Upper lobe of left lung (tissue), 6 donors: ENCODE measurements at regions not wholly inside any gene's neighbourhood (a gene's known extent, or its start where the extent isn't known, plus 50 kb on each side); places are given as distances from the start of the nearest gene placed in this dataset.
A peak's percentile ranks its signal among the peaks of the same experiment; 100 is the strongest.

Experiments
- ATAC-seq, 2 donors: fragments of 200-7000 bp; cut with Tn5 transposase; one replicate each; pipeline ENCODE4 v1.9.1; 2022; ENCODE audit warnings: mild to moderate bottlenecking in 2 of 2, moderate library complexity in 2 of 2; ENCODE audit not compliant: low FRiP score in 2 of 2
- DNase-seq, 2 donors: peaks; one replicate each; pipeline ENCODE4 v3.0.0-alpha.2; 2019 to 2020
- H3K27ac ChIP-seq, 4 donors: fragments of 200-600 bp; sonication (generic); one replicate each; pipeline ENCODE4 v1.5.1; 2016 to 2019
- H3K27me3 ChIP-seq, 4 donors: fragments of 200-600 bp; sonication (generic); one replicate each; pipeline ENCODE4 v1.5.1; 2017 to 2019
- H3K36me3 ChIP-seq, 4 donors: fragments of 200-600 bp; sonication (generic); one replicate each; pipeline ENCODE4 v1.5.1; 2016 to 2019
- H3K4me1 ChIP-seq, 4 donors: fragments of 200-600 bp; sonication (generic); one replicate each; pipeline ENCODE4 v1.5.1; 2018 to 2019
- H3K4me3 ChIP-seq, 4 donors: fragments of 200-600 bp; sonication (generic); one replicate each; pipeline ENCODE4 v1.5.1; 2017 to 2019; ENCODE audit warnings: mild to moderate bottlenecking in 2 of 4, moderate library complexity in 1 of 4
- H3K9me3 ChIP-seq, 4 donors: fragments of 200-600 bp; sonication (generic); one replicate each; pipeline ENCODE4 v1.5.1; 2018 to 2019
- EP300 ChIP-seq, 4 donors: sonication (generic); formaldehyde crosslinking; IDR thresholded peaks; one replicate each; pipeline ENCODE4 v1.5.1; 2017; ENCODE audit warnings: antibody characterized with exemption in 4 of 4, control low read depth in 2 of 4
- POLR2A ChIP-seq, 4 donors: fragments of 450-650 bp; IDR thresholded peaks; one replicate each; pipeline ENCODE4 v1.5.1; 2016 to 2017; ENCODE audit warnings: antibody characterized with exemption in 4 of 4, mild to moderate bottlenecking in 2 of 4
- POLR2AphosphoS5 ChIP-seq, 2 donors: sonication (generic); formaldehyde crosslinking; IDR thresholded peaks; one replicate each; pipeline ENCODE4 v1.5.1; 2017; ENCODE audit warnings: antibody characterized with exemption in 2 of 2
- WGBS, 2 donors: methylation state at CpG; one replicate each; pipeline ENCODE4 v1.1.5; 2017 to 2018; 5-methylcytosine and 5-hydroxymethylcytosine counted together
- TF ChIP-seq, protein P1 (sequence below), 6 experiments: fragments of 450-650 bp in 4 of 6; fragments of 200-600 bp in 2 of 6; sonication (generic) in 2 of 6; IDR thresholded peaks; one replicate each; pipeline ENCODE4 v1.5.1; 2016 to 2019; ENCODE audit warnings: antibody characterized with exemption in 6 of 6
- donor health status: DM: no; HTN: no; CAD: no; lungs with moderate emphysema.
- donor health status: DM: no; HTN: yes; CAD: no; lungs with severe emphysema.

DNA sequence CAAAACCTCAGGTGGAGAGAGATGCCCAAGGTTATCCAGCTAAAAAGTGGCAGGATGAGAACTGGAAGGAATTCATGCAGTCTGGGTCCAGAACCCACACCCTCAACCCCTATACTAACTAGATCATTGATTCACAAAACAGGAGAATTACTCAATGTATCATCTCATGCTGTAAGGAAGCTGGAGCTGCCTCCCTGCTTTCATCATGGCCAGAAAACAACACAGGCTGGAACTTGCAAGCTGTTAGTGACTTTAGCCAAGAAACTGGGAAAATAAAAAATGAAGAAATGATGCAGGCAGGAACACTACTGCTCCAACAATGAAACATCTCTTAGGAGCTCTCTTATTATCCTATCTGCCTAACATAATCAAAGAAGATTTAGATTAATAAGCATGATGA, 619.8 kb upstream of the CELF2 start:
- ATAC-seq, result no peak

DNA sequence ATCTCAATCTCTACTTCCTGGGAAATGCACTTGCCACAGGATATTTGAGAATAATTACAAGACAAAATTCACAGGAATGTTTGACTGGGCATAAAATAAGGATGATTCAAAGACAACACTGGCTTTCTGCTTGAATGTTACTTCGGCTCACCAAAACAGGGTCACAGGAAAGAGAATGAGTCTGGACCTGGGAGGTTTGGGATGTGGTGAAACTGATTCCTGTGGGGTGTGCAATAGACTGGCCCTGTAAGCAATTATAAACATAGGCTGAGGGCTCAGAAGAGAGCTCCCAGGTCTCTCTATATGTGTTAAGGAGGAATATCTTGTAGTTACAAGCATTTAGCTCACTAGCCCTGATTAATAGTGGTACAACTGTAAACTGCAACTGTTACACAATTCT, 613.9 kb upstream of the CELF2 start:
- Histone ChIP-seq H3K4me3 (no peak overlapping the region), H3K36me3 (no peaks in the 10 kb centered on the region), H3K27me3 (no peaks in the 10 kb centered on the region), H3K9me3 (no peaks in the 10 kb centered on the region), H3K27ac (no peak overlapping the region), H3K4me1 (no peaks in the 10 kb centered on the region)
- no peak for DNase-seq
- TF ChIP-seq, protein P1, sequence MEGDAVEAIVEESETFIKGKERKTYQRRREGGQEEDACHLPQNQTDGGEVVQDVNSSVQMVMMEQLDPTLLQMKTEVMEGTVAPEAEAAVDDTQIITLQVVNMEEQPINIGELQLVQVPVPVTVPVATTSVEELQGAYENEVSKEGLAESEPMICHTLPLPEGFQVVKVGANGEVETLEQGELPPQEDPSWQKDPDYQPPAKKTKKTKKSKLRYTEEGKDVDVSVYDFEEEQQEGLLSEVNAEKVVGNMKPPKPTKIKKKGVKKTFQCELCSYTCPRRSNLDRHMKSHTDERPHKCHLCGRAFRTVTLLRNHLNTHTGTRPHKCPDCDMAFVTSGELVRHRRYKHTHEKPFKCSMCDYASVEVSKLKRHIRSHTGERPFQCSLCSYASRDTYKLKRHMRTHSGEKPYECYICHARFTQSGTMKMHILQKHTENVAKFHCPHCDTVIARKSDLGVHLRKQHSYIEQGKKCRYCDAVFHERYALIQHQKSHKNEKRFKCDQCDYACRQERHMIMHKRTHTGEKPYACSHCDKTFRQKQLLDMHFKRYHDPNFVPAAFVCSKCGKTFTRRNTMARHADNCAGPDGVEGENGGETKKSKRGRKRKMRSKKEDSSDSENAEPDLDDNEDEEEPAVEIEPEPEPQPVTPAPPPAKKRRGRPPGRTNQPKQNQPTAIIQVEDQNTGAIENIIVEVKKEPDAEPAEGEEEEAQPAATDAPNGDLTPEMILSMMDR (IDR thresholded peaks at IDR 0.05), result no peak
- TF ChIP-seq POLR2A (IDR thresholded peaks at IDR 0.05), result no peak
- TF ChIP-seq EP300 (IDR thresholded peaks at IDR 0.05), result no peak
- no peak for TF ChIP-seq POLR2AphosphoS5 (IDR thresholded peaks at IDR 0.05)
- ATAC-seq, result no peak
- WGBS, 2 donors, result 78 to 90% methylated on average over 1 of the region's 1 CpG

More for the DNA sequence above, 619.8 kb upstream of the CELF2 start:
- no peak overlapping the region for H3K27ac ChIP-seq
- H3K36me3 ChIP-seq, result no peaks in the 10 kb centered on the region
- H3K4me3 ChIP-seq, result no peak overlapping the region
- H3K4me1 ChIP-seq, result no peaks in the 10 kb centered on the region
- no peak for DNase-seq
- TF ChIP-seq, protein P1 (IDR thresholded peaks at IDR 0.05), result no peak
- TF ChIP-seq POLR2A (IDR thresholded peaks at IDR 0.05), result no peak
- no peak for TF ChIP-seq EP300 (IDR thresholded peaks at IDR 0.05)
- no peak for TF ChIP-seq POLR2AphosphoS5 (IDR thresholded peaks at IDR 0.05)
- no peaks in the 10 kb centered on the region for H3K9me3 ChIP-seq
- H3K27me3 ChIP-seq, result no peaks in the 10 kb centered on the region

DNA sequence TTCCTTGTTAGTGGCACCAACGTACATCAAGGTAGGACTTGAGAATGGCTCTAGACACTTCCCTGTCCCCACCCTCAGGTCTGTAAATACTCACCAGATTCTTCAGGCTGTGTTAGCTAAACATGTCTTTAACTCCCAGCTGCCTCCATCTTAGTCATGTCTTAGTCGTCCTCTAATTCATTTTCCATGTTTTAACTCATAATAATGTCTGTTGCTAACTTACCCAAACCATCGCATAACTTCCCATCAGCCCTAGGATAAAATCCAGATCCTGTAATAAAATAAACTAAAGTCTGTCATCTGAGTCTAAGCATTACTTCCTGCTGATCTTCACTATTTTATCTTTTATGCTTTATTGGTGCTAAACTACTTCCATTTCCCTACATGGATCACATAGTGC, 600.0 kb upstream of the CELF2 start:
- WGBS, 2 donors, result 70 to 74% methylated on average over 3 of the region's 3 CpGs
- no peak for TF ChIP-seq POLR2A (IDR thresholded peaks at IDR 0.05)
- TF ChIP-seq, protein P1 (IDR thresholded peaks at IDR 0.05), result no peak
- TF ChIP-seq EP300 (IDR thresholded peaks at IDR 0.05), result no peak
- no peak for TF ChIP-seq POLR2AphosphoS5 (IDR thresholded peaks at IDR 0.05)
- no peak for DNase-seq
- no peaks in the 10 kb centered on the region for H3K27me3 ChIP-seq
- no peak overlapping the region for H3K27ac ChIP-seq
- no peaks in the 10 kb centered on the region for H3K9me3 ChIP-seq
- H3K4me3 ChIP-seq, result no peak overlapping the region
- ATAC-seq, result no peak
- no peaks in the 10 kb centered on the region for H3K36me3 ChIP-seq
- no peaks in the 10 kb centered on the region for H3K4me1 ChIP-seq

DNA sequence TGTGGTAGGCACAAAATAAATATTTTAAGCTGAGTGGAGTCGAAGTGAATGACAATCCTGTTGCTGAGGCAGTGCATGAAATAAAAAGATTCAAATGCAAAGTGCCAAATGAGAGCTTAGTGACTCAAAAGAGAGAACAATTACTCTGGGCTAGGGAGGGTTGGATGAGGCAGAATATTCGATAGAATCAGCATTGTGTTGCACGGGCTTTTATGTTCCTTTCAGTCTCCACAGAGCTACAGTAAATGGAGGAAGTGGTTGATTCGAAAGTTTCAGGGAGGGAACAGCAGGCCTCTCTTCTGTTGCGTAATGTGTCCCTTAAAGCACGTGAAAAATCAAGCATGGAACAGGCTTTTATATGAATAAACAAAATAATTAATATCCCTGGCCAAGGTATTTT, 599.3 kb upstream of the CELF2 start:
- Histone ChIP-seq H3K4me1 (no peaks in the 10 kb centered on the region), H3K4me3 (no peak overlapping the region), H3K27me3 (no peaks in the 10 kb centered on the region), H3K9me3 (no peaks in the 10 kb centered on the region), H3K27ac (no peak overlapping the region), H3K36me3 (no peaks in the 10 kb centered on the region)
- TF ChIP-seq EP300 (IDR thresholded peaks at IDR 0.05), result no peak
- peak in 1 of 2 donors; percentile 48 for ATAC-seq
- WGBS, 2 donors, result 42 to 60% methylated on average over 6 of the region's 6 CpGs
- no peak for DNase-seq

DNA sequence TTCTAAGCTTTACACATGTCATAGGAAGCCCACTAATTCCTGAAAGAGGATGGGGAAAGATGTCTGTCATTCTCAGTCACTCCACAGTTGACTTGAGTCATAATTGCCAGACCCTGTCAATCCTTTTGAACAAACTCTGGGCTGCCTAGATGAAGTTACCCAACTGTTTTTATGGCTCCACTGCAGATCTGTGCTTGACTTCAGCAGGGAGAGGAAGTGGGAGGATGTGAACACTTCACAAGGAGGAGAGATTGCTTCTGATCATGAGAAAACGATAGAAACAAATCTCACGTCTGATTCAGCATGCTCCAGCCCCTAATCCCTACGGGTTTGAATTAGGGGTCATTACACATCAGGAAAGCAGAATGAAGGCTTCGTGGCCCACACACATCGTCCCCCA, 596.6 kb upstream of the CELF2 start:
- ATAC-seq (no peak), DNase-seq (no peak)
- WGBS, 2 donors, result 59 to 63% methylated on average over 5 of the region's 5 CpGs
- no peaks in the 10 kb centered on the region for H3K4me1 ChIP-seq
- no peak overlapping the region for H3K27ac ChIP-seq
- no peaks in the 10 kb centered on the region for H3K9me3 ChIP-seq
- TF ChIP-seq POLR2A (IDR thresholded peaks at IDR 0.05), result no peak
- TF ChIP-seq, protein P1 (IDR thresholded peaks at IDR 0.05), result no peak
- H3K4me3 ChIP-seq, result no peak overlapping the region
- H3K27me3 ChIP-seq, result no peaks in the 10 kb centered on the region
- no peaks in the 10 kb centered on the region for H3K36me3 ChIP-seq
